Endodermal cell (in vitro differentiated cells): ENCODE measurements at regions not wholly inside any gene's neighbourhood (a gene's known extent, or its start where the extent isn't known, plus 50 kb on each side); places are given as distances from the start of the nearest gene placed in this dataset.

Experiments used
- DNase-seq: peaks from one replicate; pipeline ENCODE4 v3.0.0-alpha.2; 2017
- H3K27ac ChIP-seq: 2 replicates; pipeline ENCODE4 v1.5.1; 2013; ENCODE audit warnings: mild to moderate bottlenecking, low read depth, low read length, moderate library complexity
- H3K27me3 ChIP-seq: 2 replicates; pipeline ENCODE4 v1.6.1; 2013; ENCODE audit warnings: mild to moderate bottlenecking, low read length, moderate library complexity; ENCODE audit not compliant: insufficient read depth, control insufficient read depth, poor library complexity, severe bottlenecking
- H3K36me3 ChIP-seq: 2 replicates; pipeline ENCODE4 v1.7.0; 2013; ENCODE audit warnings: mild to moderate bottlenecking, low read length, moderate library complexity; ENCODE audit not compliant: control insufficient read depth, insufficient read depth
- H3K4me1 ChIP-seq: one replicate; pipeline ENCODE4 v1.7.0; 2013; ENCODE audit warnings: low read length; ENCODE audit not compliant: control insufficient read depth, insufficient read depth
- H3K4me3 ChIP-seq: 2 replicates; pipeline ENCODE4 v1.5.1; 2013; ENCODE audit warnings: mild to moderate bottlenecking, low read length, moderate library complexity
- H3K9ac ChIP-seq: 2 replicates; pipeline ENCODE4 v1.6.1; 2013; ENCODE audit warnings: mild to moderate bottlenecking, low read length, moderate library complexity; ENCODE audit not compliant: poor library complexity, severe bottlenecking; ENCODE audit errors: extremely low read depth
- H3K9me3 ChIP-seq: 2 replicates; pipeline ENCODE4 v1.6.1; 2013; ENCODE audit warnings: mild to moderate bottlenecking, low read length, moderate library complexity; ENCODE audit not compliant: control insufficient read depth
- H3K27ac Mint-ChIP-seq: 2 replicates; pipeline ENCODE4 v1.8.0; 2020; ENCODE audit warnings: mixed read lengths
- H3K27me3 Mint-ChIP-seq: 2 replicates; pipeline ENCODE4 v1.8.0; 2021; ENCODE audit warnings: mild to moderate bottlenecking, mixed read lengths; ENCODE audit not compliant: insufficient read depth
- H3K36me3 Mint-ChIP-seq: 2 replicates; pipeline ENCODE4 v1.8.0; 2020; ENCODE audit warnings: low read depth, mixed read lengths
- H3K4me1 Mint-ChIP-seq: 2 replicates; pipeline ENCODE4 v1.8.0; 2020; ENCODE audit warnings: mixed read lengths
- H3K4me3 Mint-ChIP-seq: 2 replicates; pipeline ENCODE4 v1.8.0; 2020; ENCODE audit warnings: mild to moderate bottlenecking, moderate library complexity, mixed read lengths
- H3K9me3 Mint-ChIP-seq: 2 replicates; pipeline ENCODE4 v1.8.0; 2020; ENCODE audit warnings: mild to moderate bottlenecking, mixed read lengths
- CTCF ChIP-seq: fragments of 200-600 bp; sonication (generic); conservative IDR thresholded peaks from 2 replicates; pipeline ENCODE4 v1.5.0; 2021; ENCODE audit warnings: antibody characterized with exemption, mild to moderate bottlenecking
- WGBS, 2 experiments: methylation state at CpG; one replicate each; pipeline versions ENCODE4 v1.1.5 to v1.1.7; 2013; ENCODE audit warnings: missing lambda C conversion rate in 2 of 2, mixed read lengths in 1 of 2; ENCODE audit not compliant: insufficient coverage in 1 of 2, insufficient read length in 1 of 2; 5-methylcytosine and 5-hydroxymethylcytosine counted together

GRCh38 chr6:118410001-118410400 is 138.1 kb upstream of the PLN start:
- no peak overlapping the region for H3K9ac ChIP-seq
- peaks cover 5% of the 10 kb centered on the region for H3K27me3 ChIP-seq
- 89 to 90% methylated on average over 1 to 2 of the region's 2 CpGs for WGBS, 2 experiments
- H3K27ac ChIP-seq, result no peak overlapping the region
- no peaks in the 10 kb centered on the region for H3K4me1 ChIP-seq
- no peaks in the 10 kb centered on the region for H3K4me1 Mint-ChIP-seq
- no peak overlapping the region for H3K4me3 Mint-ChIP-seq
- DNase-seq, result no peak
- H3K4me3 ChIP-seq, result no peak overlapping the region
- H3K9me3 Mint-ChIP-seq, result no peaks in the 10 kb centered on the region
- TF ChIP-seq CTCF, result no peak
- H3K27me3 Mint-ChIP-seq, result no peaks in the 10 kb centered on the region
- H3K36me3 ChIP-seq, result no peaks in the 10 kb centered on the region
- no peaks in the 10 kb centered on the region for H3K36me3 Mint-ChIP-seq
- no peak overlapping the region for H3K27ac Mint-ChIP-seq
- no peaks in the 10 kb centered on the region for H3K9me3 ChIP-seq
